Inferior parietal cortex (tissue), 1 donor: ENCODE measurements at regions not wholly inside any gene's neighbourhood (a gene's known extent, or its start where the extent isn't known, plus 50 kb on each side); places are given as distances from the start of the nearest gene placed in this dataset.
"Not testable (repeated sequence)": the region's sequence is repeated elsewhere in the genome, so short reads cannot be mapped to it uniquely, and the experiment has no call there.

Experiments used
- DNase-seq: peaks from one replicate; pipeline ENCODE4 v3.0.0-alpha.2; 2016; ENCODE audit errors: extremely low spot score

DNA sequence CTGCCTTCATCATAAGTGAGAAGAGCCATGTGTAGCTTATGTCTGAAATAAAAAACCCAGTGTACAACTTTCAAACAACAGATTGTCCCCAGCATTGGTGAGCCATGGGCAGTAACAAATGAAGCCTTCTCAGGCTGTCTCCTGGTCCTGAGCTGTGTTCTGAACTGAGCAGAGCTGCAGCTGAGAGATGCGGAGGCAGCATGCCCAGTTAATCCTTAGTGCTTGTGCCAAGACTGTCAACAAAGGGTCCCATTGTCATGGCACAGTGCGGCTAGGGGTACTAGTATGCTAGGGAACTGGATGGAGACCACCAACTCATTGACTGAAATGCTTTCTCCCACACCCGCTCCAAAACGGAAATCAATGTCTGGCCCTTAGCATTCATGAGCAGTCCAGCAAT, 154.3 kb downstream of the RMST start:
- peak; percentile 32 for DNase-seq

- DNase-seq = no peak
These were observed 166.4 kb downstream of the RMST start for GRCh38 chr12:97628962-97629361.

DNA sequence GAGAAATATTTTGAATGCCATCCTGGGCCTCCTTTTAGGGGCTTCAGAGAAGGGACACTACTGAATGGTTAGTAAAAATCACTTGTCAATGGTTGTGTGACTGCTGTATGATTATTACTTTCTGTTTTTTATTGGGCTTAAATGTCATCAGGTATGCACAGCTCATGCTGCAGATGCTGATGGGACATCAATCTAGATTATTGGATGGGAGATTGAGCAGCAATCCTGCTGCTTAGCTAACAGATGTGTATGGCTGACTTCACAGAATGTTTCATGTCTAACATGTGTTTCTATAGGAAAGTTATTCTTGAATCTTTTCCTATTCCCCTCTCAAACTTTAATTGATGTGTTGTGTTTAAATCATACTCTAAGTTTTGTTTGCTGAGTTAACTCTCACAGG, 166.8 kb downstream of the RMST start:
- no peak for DNase-seq

DNA sequence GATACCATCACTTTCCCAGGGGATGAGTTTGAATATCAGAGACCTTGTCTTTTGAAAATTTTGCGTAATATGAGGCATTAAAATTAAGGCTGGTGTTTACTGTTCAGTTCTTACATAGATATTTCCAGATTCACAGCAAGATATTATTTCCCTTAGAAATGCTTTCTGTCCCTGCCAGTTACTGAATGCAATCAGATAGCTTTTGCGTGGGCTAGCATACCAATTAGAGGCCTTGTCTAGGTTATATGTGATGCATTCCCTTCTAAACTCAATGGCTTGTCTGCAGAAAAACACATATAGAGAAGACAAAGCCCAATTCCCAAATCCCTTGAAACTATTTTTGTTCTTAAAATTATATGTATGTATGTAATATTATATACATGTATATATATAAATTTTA, 167.8 kb downstream of the RMST start:
- no peak for DNase-seq

DNA sequence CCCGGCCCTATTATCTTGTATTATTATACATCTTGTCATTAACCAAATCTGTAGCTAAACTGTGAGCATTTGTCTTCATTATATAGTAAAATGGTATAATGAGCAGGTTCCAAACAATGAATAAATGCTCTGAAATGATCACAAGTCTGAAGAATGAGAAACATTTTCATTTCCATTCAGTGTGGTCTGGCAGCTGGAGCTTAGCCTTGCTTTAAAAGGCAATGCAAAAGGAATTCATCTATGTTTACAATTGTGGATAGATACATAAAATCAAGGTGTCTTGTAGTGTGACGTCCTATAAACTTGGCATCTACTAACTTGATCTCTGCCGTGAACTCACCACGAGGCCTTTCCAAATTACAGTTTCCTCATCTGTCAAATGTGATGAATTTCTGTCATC, 168.3 kb downstream of the RMST start:
- DNase-seq = no peak

DNA sequence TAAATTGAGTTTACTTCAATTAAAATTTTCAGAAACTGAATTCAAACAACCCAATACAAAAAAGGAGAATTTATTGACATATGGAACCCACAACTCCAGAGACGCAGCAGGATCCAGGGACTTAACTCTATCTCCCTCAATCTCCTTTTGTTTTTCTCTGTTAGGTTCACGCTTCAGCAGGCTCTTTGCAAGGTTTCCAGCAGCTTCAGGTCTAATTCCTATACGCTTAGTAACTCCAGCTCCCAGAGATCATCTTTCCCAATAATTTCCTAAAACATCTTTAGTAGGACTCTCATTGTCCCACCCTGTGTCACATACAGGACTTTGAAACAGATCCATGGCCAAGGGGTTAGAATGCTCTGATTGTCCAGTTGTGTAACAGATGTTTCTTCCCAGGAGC, 175.2 kb downstream of the RMST start:
- DNase-seq = no peak

DNA sequence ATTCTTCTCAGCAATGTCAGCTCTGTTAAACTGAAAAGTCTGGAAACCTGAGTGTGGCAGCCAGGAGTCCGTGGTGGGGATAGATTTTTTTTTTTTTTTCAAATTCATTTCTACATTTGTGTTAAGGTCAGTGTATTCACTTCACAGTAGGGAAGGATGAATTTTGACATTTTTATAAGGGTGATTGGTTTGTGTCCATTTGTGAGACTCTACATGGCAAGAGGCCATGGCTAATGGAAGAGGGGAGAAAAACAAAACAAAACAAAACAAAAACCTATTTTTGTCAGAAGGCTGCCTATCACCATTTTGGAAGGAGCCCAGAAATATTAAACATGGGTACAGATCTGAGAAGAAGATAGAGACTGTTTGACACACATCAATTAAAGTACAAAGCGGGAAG, 176.1 kb downstream of the RMST start:
- DNase-seq = no peak

GRCh38 chr12:97639702-97640101, 177.1 kb downstream of the RMST start:
- DNase-seq = no peak

DNA sequence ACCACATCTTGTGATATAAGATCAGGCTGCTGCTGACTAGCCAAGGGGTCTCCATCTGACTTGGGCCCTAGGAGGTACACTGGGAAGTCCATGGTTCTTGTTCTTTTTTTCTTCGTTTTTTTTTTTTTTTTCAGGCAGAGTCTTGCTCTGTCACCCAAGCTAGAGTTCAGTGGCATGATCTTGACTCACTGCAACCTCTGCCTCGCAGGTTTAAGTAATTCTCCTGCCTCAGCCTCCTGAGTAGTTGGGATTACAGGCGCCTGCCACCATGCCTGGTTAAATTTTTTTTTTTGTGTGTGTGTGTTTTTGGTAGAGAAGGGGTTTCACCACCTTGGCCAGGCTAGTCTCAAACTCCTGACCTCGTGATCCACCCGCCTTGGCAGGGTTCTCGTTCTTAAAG, 178.2 kb downstream of the RMST start:
- DNase-seq = no peak

DNA sequence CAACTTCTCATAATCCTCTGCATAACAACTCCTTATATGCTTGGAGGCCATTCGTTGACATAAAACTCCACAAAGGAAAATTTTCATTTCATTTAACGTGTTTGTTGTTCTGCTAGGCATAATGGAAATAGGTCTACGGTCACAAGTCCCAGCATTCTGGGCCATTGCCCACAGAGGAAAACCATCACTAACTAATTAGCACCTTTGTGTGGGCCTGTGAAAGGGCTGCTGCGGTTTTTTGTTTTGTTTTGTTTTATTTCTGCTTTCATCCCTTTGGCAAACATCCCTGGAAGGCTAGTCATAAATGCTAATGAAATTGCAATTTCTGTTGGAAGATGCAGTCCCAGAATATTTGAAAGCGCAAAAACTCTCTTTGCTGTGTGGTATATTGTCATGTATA, 180.3 kb downstream of the RMST start:
- no peak for DNase-seq

DNA sequence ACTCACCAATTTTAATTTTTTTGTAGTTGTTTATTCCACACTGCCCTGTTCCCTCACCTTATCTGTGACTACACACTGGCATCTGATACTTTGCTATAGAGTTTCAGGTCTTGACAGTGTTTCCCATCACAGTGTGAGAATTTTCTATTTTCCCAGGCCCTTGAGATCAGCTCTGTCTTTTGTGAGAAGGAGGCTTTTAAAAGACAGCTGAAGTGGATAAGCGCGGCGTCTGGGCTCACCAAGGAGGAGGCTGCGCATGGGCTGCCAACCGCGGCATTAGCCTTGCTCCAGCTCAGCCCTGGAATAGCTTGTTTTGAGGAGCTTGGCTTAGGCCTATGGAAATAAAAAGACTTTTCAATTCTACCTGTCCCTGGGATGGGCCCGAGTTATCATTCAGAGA, 181.3 kb downstream of the RMST start:
- DNase-seq = no peak

GRCh38 chr12:97645726-97646125, 183.1 kb downstream of the RMST start:
- DNase-seq = no peak

GRCh38 chr12:97647142-97647541, 184.5 kb downstream of the RMST start:
- DNase-seq = no peak

GRCh38 chr12:97650242-97650641, 187.6 kb downstream of the RMST start:
- DNase-seq = no peak

DNA sequence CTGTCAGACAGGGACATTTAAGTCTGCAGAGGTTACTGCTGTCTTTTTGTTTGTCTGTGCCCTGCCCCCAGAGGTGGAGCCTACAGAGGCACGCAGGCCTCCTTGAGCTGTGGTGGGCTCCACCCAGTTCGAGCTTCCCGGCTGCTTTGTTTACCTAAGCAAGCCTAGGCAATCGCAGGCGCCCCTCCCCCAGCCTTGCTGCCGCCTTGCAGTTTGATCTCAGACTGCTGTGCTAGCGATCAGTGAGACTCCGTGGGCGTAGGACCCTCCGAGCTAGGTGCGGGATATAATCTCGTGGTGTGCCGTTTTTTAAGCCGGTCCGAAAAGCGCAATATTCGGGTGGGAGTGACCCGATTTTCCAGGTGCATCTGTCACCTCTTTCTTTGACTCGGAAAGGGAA, 193.9 kb downstream of the RMST start:
- DNase-seq = not testable (repeated sequence)

- no peak for DNase-seq
These were observed 196.7 kb downstream of the RMST start for GRCh38 chr12:97659117-97659880.

GRCh38 chr12:97666263-97666662, 203.7 kb downstream of the RMST start:
- no peak for DNase-seq

DNA sequence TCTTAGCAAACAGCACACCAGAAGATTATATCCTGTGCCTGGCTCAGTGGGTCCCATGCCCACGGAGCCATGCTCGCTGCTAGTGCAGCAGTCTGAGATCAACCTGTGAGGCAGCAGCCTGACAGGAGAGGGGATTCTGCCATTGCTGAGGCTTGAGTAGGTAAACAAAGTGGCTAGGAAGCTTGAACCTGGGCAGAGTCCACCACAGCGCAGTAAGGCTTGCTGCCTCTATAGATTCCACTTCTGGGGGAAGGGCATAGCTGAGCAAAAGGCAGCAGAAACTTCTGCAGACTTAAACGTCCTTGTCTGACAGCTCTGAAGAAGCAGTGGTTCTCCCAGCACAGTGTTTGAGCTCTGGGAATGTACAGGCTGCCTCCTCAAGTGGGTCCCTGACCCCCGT, 210.3 kb downstream of the RMST start:
- DNase-seq = no peak

- no peak for DNase-seq
These were observed 218.1 kb downstream of the RMST start for GRCh38 chr12:97680751-97681150.

DNA sequence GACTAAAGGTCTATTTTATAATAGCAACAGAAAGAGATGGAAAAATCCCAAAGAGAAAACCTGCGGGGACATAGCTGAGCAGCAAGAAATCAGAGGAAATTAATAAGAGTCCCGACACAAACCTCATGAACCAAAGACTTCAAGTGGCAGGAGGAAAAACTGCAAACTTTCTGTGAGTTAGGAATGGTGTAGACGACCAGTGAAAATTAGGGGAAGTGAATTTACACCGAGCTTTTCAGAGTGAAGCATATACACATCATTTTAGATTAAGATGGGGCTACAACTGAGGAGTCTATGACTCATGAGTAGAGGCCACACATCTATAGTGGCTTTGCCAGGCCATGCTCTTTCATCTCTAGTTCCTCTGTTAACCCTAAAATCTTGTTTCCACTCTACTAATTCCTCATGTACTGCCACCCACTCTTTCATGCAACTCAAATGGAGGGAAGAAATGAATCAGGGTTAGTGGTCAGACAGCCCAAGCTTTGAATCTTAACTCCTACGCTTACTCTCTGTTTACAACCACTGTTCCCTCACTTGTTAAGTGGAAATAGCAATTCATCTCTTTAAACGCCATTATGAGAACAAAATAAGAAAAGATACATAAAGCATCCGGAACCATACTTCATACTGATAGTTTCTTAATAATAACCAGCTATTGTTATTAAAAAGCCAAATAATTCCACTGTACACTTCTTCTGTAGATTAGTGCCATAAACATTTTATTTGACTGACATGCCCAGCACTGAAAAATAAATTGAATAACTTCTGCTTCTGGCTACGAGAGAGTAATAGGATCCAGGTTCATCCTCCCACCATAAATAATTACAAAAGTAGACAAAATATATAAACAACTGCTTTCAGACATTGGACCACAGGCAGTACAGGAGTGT, 219.3 kb downstream of the RMST start:
- no peak for DNase-seq

- DNase-seq = no peak
These were observed 222.8 kb downstream of the RMST start for GRCh38 chr12:97685360-97685759.

DNA sequence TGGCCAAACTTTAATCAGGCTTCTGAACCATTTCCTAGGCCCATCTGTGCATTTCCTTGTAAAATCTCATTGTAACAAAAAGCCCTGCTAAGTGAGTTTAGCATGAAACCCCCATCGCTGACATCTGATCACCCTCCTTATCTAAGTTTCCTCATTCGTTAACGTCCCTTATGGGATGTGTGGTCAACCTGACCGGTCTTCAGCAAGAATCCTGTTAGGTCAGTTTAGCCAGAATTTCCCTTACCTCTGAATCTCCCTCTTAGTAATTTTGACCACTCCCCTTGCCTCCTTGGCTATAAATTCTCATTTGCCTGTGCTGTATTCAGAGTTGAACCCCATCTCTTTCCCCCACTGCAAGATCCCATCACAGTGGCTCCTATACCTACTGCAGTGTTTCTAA, 239.3 kb downstream of the RMST start:
- no peak for DNase-seq

- no peak for DNase-seq
These were observed 248.8 kb downstream of the RMST start for GRCh38 chr12:97711392-97711791.
